ENCODE measurements at regions not wholly inside any gene's neighbourhood (a gene's known extent, or its start where the extent isn't known, plus 50 kb on each side); places are given as distances from the start of the nearest gene placed in this dataset.

DNA sequence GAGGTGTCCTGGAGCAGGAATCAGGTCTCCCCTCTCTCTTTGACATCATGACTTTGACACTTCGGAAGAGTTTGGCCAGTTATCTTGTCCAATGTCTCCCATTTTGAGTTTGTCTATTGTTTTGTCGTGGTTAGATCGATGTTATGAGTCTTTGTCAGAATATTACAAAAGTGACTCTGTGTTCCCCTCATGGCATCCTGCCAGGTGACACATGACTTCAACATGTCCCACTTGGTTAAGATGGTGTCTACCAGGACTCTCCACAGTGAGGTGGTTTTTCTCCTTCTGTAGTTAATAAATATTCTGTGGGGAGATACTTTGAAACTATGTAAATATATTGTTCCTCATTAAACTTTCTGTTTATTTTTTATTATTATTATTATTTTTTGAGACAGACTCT lies 76.6 kb upstream of the BZW1 start:
- no peaks in the 10 kb centered on the region for H3K36me3 ChIP-seq (ENCODE audit: insufficient read depth, low read length)
- Mint-ChIP-seq H3K27me3 (peaks cover 27% of the 10 kb centered on the region), H3K36me3 (ENCODE audit: low read depth) (no peaks in the 10 kb centered on the region), H3K27ac (no peak overlapping the region), H3K9me3 (no peaks in the 10 kb centered on the region), H3K4me3 (no peak overlapping the region), H3K4me1 (ENCODE audit: low read depth) (no peaks in the 10 kb centered on the region)
- ATAC-seq (ENCODE audit: poor library complexity) = no peak
- peaks cover 0 to 4% of the 10 kb centered on the region in 2 experiments for H3K27me3 ChIP-seq (ENCODE audit: control insufficient read depth in 1 of 2, insufficient read depth in 2 of 2, low read length in 2 of 2)
- H3K4me1 ChIP-seq (ENCODE audit: insufficient read depth, low read length) = no peaks in the 10 kb centered on the region
- no peaks in the 10 kb centered on the region for H3K9me3 ChIP-seq (ENCODE audit: control insufficient read depth in 1 of 2, insufficient read depth in 1 of 2, low read length in 2 of 2)
- no peak overlapping the region for H3K4me3 ChIP-seq (ENCODE audit: low read length)
- TF ChIP-seq, protein P1, sequence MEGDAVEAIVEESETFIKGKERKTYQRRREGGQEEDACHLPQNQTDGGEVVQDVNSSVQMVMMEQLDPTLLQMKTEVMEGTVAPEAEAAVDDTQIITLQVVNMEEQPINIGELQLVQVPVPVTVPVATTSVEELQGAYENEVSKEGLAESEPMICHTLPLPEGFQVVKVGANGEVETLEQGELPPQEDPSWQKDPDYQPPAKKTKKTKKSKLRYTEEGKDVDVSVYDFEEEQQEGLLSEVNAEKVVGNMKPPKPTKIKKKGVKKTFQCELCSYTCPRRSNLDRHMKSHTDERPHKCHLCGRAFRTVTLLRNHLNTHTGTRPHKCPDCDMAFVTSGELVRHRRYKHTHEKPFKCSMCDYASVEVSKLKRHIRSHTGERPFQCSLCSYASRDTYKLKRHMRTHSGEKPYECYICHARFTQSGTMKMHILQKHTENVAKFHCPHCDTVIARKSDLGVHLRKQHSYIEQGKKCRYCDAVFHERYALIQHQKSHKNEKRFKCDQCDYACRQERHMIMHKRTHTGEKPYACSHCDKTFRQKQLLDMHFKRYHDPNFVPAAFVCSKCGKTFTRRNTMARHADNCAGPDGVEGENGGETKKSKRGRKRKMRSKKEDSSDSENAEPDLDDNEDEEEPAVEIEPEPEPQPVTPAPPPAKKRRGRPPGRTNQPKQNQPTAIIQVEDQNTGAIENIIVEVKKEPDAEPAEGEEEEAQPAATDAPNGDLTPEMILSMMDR (IDR thresholded peaks at IDR 0.05) = no peak
- CTCF ChIA-PET = interaction anchor here (1.0 kb wide), 1 partner anchor 22 kb away, joined by 10 read pairs; no protein-coding TSS in a partner anchor
- POLR2A ChIA-PET = interaction anchor here (1.0 kb wide), 1 partner anchor 22 kb away, joined by 6 read pairs; no protein-coding TSS in a partner anchor
- intact Hi-C loops (cut with DNase I, micrococcal nuclease) = loop anchor here (1.0 to 10.0 kb wide), 3 partner anchors 22 to 160 kb away; no protein-coding TSS in a partner anchor
- H3K27ac ChIP-seq (ENCODE audit: low read depth in 1 of 2, low read length in 2 of 2) = no peak overlapping the region
- peak in 1 of 14 experiments; percentile 10 for DNase-seq

DNA sequence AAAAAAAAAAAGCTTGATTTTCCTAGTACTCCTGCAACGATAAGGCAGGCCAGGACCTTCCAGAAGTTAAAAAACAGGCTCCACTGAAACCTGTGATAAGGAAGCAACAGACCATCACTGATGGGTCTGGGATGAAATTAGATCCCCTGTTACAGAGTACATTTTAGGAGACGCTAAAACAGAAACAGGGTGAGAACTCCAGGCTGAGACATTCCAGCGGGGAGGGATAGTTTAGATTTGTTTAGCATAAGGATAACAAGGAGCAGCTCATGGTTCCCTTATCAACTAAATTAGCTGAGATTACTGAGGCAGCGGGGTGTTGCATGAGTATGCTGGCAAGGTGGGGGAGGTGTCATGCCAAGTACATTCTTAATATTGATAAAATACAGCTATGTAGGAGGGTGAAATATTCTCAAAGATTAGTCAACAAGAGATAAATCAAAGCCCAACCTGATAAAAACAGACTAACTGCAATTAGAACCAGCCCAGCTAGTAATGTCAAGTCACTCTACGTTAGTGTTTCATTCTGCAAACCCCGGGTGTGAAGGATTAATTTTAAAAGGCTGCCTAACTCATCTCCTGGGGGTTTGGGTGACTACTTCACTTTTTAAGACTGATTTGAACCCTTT lies 75.0 kb upstream of the BZW1 start:
- TF ChIP-seq, protein P1 (IDR thresholded peaks at IDR 0.05) = no peak
- Histone ChIP-seq H3K36me3 (ENCODE audit: insufficient read depth, low read length) (no peaks in the 10 kb centered on the region), H3K9me3 (ENCODE audit: control insufficient read depth in 1 of 2, insufficient read depth in 1 of 2, low read length in 2 of 2) (no peaks in the 10 kb centered on the region), H3K4me3 (ENCODE audit: low read length) (no peak overlapping the region), H3K27ac (ENCODE audit: low read depth in 1 of 2, low read length in 2 of 2) (no peak overlapping the region), H3K4me1 (ENCODE audit: insufficient read depth, low read length) (no peaks in the 10 kb centered on the region), H3K27me3 (ENCODE audit: control insufficient read depth in 1 of 2, insufficient read depth in 2 of 2, low read length in 2 of 2) (peaks cover 0 to 4% of the 10 kb centered on the region in 2 experiments)
- ATAC-seq (ENCODE audit: poor library complexity) (no peak), DNase-seq (no peak)
- ChIA-PET CTCF (interaction anchor here (0.7 kb wide), 1 partner anchor 8 kb away, joined by 3 read pairs; no protein-coding TSS in a partner anchor), POLR2A (no interaction called here)
- Mint-ChIP-seq H3K27ac (no peak overlapping the region), H3K9me3 (no peaks in the 10 kb centered on the region), H3K27me3 (peaks cover 24% of the 10 kb centered on the region), H3K36me3 (ENCODE audit: low read depth) (no peaks in the 10 kb centered on the region), H3K4me1 (ENCODE audit: low read depth) (no peaks in the 10 kb centered on the region), H3K4me3 (no peak overlapping the region)
- intact Hi-C loops (cut with DNase I, micrococcal nuclease) = loop anchor here (2.0 to 10.0 kb wide), 3 partner anchors 24 to 162 kb away; no protein-coding TSS in a partner anchor

DNA sequence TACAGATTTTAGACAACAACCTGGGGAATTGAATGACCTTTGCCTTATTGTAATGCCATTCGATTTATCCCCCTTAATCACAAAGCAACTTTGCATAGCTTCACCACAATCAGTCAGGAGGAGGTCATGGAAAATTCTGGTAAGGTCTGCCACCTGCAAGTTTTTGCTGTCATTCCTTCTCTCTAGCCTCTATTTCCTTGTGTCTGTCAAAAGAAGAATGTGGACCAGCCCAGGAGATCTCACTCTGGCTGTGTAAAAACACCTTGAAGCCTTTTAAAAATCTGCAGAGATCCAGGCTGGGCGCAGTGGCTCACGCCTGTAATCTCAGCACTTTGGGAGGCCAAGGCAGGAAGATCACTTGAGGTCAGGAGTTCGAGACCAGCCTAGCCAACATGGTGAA lies 74.1 kb upstream of the BZW1 start:
- CTCF ChIA-PET = no interaction called here
- DNase-seq = no peak
- H3K36me3 Mint-ChIP-seq (ENCODE audit: low read depth) = no peaks in the 10 kb centered on the region
- intact Hi-C loops (cut with DNase I, micrococcal nuclease) = loop anchor here (2.0 to 10.0 kb wide), 3 partner anchors 25 to 163 kb away; no protein-coding TSS in a partner anchor
- H3K27me3 ChIP-seq (ENCODE audit: control insufficient read depth in 1 of 2, insufficient read depth in 2 of 2, low read length in 2 of 2) = peaks cover 0 to 4% of the 10 kb centered on the region in 2 experiments
- no peaks in the 10 kb centered on the region for H3K4me1 Mint-ChIP-seq (ENCODE audit: low read depth)
- no peak overlapping the region for H3K4me3 Mint-ChIP-seq
- no peaks in the 10 kb centered on the region for H3K36me3 ChIP-seq (ENCODE audit: insufficient read depth, low read length)
- H3K27ac ChIP-seq (ENCODE audit: low read depth in 1 of 2, low read length in 2 of 2) = no peak overlapping the region
- H3K27me3 Mint-ChIP-seq = peaks cover 24% of the 10 kb centered on the region
- ATAC-seq (ENCODE audit: poor library complexity) = no peak
- no peak overlapping the region for H3K27ac Mint-ChIP-seq
- no peak overlapping the region for H3K4me3 ChIP-seq (ENCODE audit: low read length)
- TF ChIP-seq, protein P1 (IDR thresholded peaks at IDR 0.05) = no peak
- H3K4me1 ChIP-seq (ENCODE audit: insufficient read depth, low read length) = no peaks in the 10 kb centered on the region
- POLR2A ChIA-PET = no interaction called here
- no peaks in the 10 kb centered on the region for H3K9me3 ChIP-seq (ENCODE audit: control insufficient read depth in 1 of 2, insufficient read depth in 1 of 2, low read length in 2 of 2)
- H3K9me3 Mint-ChIP-seq = no peaks in the 10 kb centered on the region
